ENCODE measurements at regions not wholly inside any gene's neighbourhood (a gene's known extent, or its start where the extent isn't known, plus 50 kb on each side); places are given as distances from the start of the nearest gene placed in this dataset.
"Not testable (repeated sequence)": the region's sequence is repeated elsewhere in the genome, so short reads cannot be mapped to it uniquely, and the experiment has no call there.

DNA sequence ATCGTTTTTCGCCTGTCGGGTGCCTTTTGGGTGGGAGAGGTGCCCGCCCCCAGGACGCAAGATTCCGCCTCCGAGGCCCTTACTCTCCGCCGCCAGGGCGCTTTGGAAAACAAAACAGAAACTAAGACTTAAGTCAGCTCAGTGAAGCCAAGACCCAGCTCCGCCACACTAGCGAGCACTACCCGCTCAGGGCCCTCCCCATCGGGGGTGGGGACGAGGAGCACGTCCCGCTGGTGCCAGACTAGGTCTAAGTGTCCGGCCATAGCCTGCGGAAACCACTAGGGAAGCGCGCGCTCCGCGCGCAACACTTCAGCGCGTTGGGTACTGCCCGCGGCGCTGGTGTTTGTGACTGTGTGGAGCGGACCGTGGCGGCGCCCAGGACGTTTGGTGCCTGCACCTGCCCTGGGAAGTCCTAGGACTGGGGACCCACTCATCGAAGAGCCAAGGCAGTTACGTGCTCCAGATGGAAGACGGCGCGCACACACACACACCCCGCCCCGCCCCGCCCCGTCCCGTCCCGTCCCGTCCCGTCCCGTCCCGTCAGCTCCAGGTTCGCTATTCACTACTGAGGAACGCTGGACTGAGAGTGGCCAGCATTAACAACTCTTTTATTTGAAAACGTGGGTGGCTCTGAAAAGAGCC lies 57.6 kb upstream of the BOLA1 start:
- ATAC-seq, result peak; percentile 69
- not testable (repeated sequence) for DNase-seq (ENCODE audit: low spot score)

DNA sequence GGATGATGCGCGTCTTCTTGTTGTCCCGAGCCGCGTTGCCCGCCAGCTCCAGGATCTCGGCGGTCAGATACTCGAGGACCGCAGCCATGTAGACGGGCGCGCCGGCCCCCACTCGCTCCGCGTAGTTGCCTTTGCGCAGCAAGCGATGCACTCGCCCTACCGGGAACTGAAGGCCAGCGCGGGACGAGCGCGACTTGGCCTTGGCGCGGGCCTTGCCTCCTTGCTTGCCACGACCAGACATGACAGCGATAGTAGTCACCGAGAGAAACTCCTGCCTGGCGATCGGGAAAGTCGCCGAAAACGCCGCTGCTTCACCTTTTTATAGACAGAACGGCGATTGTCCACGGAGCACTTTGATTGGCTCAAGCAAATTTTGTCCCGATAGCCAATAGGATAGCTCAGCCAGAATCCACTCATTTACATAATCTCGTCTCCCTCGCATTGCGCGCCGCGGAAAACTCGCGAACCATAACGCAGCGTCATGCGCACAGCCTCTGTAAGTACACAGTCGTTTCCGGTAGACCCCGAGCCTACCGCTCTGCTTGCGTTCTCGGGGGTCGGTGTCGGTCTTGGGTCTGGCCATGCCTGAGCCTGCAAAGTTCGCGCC lies 56.8 kb upstream of the BOLA1 start:
- peak; percentile 73 for ATAC-seq

DNA sequence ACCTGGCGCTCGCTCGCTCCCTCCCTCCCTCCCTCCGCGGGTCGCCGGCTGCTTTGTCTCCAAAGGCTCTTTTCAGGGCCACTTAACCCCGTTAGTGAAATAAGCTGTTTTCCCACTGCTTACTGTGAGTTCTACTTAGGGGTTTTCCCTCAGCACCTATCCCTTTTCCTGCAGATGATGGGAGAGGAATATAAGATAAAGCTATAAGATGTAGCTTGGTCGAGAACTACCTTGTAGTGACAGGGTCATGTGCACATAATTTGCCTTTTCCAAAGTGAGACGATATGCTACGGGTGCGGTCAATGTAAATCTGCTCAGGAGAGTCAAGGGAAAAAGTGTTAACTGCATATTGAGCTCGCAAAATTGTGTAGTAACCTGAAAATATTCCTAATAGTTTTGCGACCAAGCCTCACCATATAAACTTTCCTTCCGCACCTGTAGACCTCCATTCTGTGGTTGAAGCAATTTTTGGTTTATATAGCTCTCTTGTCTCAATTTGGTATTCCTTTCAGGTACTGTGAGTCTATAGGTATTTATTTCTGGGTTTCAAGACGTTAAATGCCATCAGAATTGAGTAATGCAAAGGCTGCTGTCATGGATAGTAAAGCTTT lies 55.8 kb upstream of the BOLA1 start:
- ATAC-seq (no peak), DNase-seq (ENCODE audit: low spot score) (no peak)

More for the DNA sequence above, 56.8 kb upstream of the BOLA1 start:
- DNase-seq (ENCODE audit: low spot score), result not testable (repeated sequence)

DNA sequence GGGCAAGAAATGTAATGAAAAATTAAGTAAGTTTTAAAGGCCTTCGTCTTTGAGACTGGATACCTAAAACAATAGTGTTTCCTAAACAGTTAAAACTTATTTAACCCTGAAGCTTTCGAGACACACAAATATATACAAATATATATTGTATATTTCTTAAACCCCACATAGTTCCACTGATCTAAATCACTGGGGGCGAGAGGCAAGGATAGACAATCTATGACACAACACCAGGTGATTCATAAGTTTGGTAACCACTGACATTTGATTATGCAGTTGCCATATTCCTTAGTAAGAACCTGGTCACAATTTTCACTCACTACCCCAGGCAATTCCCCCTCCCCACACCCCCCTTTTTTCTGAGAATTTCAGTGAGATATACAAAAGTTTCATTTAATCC lies 55.3 kb upstream of the BOLA1 start:
- DNase-seq (ENCODE audit: low spot score) (no peak), ATAC-seq (no peak)

DNA sequence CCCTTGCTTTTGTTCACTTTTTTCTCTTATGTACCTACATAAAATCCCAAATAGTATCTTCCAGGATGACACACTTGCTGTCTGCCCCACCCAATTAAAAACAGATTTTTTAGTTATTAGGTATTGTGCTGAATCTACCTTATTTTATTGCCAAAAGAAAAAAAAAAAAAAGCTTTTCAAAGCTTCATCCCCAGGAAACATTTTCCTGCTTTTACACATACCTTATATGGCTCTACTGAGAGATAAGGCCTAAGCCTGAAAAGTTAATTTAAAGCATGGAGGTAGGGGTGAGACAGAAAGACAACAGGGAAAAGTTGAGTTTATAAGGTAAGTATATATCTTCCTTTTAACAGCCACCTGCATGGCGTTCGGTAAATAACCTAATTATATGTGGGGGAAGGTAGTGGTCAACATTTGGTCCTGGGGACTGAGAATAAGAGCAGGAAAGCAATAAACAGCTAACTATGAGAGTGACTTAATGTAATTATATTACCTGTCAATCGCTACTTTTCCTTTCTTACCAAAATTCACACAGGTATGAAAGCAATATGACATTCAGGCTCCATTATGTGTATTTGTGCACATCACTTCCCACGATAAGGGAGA lies 54.6 kb upstream of the BOLA1 start:
- DNase-seq (ENCODE audit: low spot score) (no peak), ATAC-seq (no peak)

DNA sequence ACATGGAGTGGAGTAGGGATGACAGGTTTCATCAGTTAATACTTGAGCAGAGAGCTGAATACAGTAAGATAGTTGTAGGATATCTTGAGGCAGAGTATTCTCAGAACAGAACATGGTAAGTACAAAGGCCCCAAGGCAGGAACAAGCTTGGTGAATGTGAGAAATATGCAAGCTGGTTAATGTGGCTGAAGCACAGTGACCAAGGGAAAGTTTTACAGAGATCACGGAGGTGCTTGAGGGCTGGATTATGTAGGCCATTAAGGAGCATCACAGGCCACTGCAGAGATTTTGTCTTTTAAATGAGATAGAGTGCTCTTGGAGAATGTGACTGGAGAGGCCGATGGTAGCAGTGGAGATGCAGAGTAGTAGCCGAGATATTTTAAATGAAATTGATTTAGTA lies 54.0 kb upstream of the BOLA1 start:
- ATAC-seq, result no peak
- no peak for DNase-seq (ENCODE audit: low spot score)

DNA sequence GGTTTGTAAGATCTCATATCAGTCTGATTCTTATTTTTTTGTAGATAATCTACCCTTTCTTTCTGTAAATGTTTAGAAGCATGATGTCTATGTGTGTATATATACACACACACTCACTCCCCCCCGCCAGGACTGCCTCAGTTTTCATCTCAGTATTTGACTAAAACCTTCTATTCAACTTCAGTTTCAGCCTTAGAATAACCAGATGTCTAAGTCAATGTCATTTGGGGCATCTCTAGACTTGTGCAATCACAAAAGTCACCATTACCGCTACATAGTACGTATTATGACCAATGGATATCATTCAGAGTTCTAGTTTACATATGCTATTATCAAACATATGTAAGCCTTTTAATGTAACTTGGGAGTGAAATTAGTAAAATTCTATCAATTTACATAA lies 53.3 kb upstream of the BOLA1 start:
- no peak for DNase-seq (ENCODE audit: low spot score)
- no peak for ATAC-seq

DNA sequence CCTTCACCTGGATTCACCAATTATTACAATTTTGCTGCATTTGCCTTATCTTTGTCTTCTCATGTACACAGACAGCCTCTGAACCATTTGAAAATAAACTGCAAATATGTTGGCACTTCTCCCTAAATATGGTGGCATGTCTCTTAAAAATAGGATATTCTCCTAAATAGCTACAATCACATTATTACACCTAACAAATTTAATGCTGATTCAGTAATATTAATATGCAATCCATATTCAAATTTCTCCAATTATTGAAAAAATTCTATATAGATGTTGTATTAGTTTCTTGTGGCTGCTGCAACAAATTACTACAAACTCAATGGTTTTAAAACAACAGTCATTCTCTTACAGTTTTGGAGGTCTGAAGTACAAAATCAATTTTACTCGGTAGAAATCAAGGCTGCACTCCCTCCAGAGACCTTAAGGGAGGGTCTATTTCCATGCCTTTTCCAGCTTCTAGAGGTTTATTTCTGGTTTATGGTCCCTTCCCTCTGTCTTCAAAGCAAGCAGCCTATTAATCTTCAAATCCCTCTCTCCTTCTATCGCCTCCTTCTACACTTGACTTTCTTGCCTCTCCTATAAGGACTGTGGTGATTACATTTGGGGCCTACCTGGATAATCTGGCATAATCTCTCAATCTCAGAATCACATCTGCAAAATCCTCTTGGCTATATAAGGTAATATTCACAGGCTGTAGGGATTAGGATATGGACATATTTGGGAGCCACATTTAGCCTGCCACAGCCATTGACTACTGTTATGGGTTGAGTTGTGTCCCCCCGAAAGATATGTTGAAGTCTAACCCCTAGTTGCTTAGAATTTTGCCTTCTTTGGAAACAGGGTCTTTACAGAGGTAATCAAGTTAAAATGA lies 52.5 kb upstream of the BOLA1 start:
- no peak for ATAC-seq
- DNase-seq (ENCODE audit: low spot score), result no peak

DNA sequence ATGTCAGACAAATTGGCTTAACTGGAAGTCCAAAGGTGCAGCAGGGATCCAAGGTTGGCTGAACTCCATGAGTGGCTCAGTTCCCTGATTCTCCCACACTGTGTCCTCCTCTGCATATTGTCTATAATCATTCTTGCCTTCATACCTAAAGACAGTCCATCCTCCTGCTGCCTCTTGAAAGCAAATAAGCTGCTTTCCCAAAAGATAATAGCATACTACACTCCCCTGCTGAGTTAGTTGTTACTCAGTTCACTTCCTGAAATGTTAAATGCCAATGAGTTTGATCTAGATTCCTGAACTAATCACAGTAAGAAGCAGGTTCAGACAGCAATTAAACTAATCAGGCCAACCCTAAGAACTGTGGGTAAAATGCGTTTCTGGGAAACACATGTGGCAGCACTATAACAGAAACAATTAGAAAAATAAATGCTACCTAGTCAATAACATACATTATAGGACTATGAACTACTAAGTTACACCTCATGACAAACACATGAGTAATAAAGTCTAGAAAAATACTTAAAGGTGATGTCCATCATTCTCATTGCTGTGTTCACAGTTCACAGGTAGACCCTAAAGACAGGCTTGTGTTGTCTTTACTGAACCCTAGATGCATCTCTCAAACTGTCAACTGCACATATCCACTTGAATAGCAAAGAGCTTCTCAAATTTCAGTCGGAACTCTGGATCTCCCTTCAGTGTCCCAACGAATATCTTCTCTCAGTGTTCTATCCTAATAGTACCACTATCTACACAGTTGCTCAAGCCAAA lies 50.8 kb upstream of the BOLA1 start:
- DNase-seq (ENCODE audit: low spot score) (peak; percentile 71), ATAC-seq (no peak)

DNA sequence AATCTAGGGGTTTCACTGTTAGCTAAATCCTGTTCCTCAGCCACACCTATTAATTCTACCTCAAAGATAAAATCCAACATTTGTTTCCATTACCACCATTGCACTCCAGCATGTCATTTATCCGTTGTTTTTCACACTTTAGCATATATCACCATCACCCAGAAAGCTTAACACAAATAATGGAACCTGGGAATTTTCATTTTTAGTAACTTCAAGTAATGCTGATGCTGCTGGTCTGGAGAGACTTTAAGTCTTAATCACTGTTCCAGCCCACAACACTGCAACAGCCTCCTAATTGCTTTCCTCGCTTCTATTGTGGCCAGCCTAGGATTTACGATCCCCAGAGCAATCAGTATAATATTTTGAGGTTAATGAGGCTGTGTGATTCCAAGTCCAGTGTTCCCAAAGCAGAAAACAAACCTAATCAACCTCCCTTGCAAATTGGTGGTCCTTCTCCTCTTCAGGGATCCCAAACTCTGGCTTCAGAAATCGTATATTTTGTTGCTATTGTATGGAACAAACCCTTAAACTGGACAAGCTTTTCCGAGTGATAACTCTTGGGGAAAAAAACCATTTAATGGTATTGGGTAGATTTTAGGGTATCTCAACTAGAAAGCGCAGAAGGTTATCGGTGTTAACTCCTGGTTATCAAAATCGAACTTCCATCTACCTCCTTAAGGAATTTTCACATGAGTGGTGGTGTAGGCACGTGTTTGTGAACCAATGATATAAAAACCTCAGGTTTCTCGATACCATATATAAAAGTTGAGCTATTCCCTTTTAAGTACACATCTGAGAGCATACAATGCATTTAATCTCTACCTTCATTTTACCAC lies 50.0 kb upstream of the BOLA1 start:
- DNase-seq (ENCODE audit: low spot score) (no peak), ATAC-seq (no peak)

All from left lobe of liver (tissue), 2 donors.